ENCODE measurements at regions not wholly inside any gene's neighbourhood (a gene's known extent, or its start where the extent isn't known, plus 50 kb on each side); places are given as distances from the start of the nearest gene placed in this dataset.
"Not testable (repeated sequence)": the region's sequence is repeated elsewhere in the genome, so short reads cannot be mapped to it uniquely, and the experiment has no call there.

GRCh38 chr20:12203399-12203798, 285.7 kb downstream of the BTBD3 start:
- no peak overlapping the region for H3K4me3 Mint-ChIP-seq
- H3K36me3 Mint-ChIP-seq (ENCODE audit: insufficient read depth), result no peaks in the 10 kb centered on the region
- no peak for DNase-seq
- ATAC-seq, result no peak
- H3K27me3 Mint-ChIP-seq (ENCODE audit: low read depth), result no peaks in the 10 kb centered on the region
- no peaks in the 10 kb centered on the region for H3K4me1 Mint-ChIP-seq (ENCODE audit: low read depth)
- H3K9me3 Mint-ChIP-seq, result peaks cover 3% of the 10 kb centered on the region

GRCh38 chr20:12203981-12204380, 286.3 kb downstream of the BTBD3 start:
- Mint-ChIP-seq H3K36me3 (ENCODE audit: insufficient read depth) (no peaks in the 10 kb centered on the region), H3K27me3 (ENCODE audit: low read depth) (no peaks in the 10 kb centered on the region), H3K4me1 (ENCODE audit: low read depth) (no peaks in the 10 kb centered on the region), H3K4me3 (no peak overlapping the region), H3K9me3 (peaks cover 6% of the 10 kb centered on the region)
- no peak for DNase-seq
- ATAC-seq, result no peak

DNA sequence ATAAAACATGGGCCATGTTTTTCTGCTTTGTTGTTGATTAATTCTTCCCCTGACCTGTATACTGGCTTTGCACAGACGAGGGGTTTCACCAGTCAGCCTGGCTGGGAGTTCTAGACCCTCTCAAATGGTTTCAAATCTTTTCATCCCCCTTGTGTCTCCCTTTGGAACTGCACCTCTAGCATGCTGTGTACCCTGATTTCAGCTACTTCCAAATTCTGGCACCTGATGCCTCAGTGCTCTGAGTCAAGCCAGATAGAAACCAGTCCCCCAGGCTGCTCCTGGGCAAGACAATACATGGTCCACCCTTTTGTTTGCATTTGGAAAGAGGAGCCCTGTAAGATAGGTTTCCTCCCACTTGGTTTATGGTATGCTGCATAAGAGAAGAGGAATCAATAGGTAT, 290.2 kb downstream of the BTBD3 start:
- no peak for DNase-seq
- ATAC-seq, result no peak

GRCh38 chr20:12210591-12210990, 292.9 kb downstream of the BTBD3 start:
- no peak overlapping the region for H3K4me3 Mint-ChIP-seq

More for the DNA sequence above, 290.2 kb downstream of the BTBD3 start:
- Mint-ChIP-seq H3K36me3 (ENCODE audit: insufficient read depth) (no peaks in the 10 kb centered on the region), H3K9me3 (peaks cover 12% of the 10 kb centered on the region), H3K27me3 (ENCODE audit: low read depth) (no peaks in the 10 kb centered on the region), H3K4me1 (ENCODE audit: low read depth) (no peaks in the 10 kb centered on the region), H3K4me3 (no peak overlapping the region)

GRCh38 chr20:12211361-12211760, 293.7 kb downstream of the BTBD3 start:
- H3K36me3 Mint-ChIP-seq (ENCODE audit: insufficient read depth), result no peaks in the 10 kb centered on the region
- DNase-seq (no peak), ATAC-seq (no peak)
- no peaks in the 10 kb centered on the region for H3K4me1 Mint-ChIP-seq (ENCODE audit: low read depth)
- H3K4me3 Mint-ChIP-seq, result no peak overlapping the region
- H3K9me3 Mint-ChIP-seq, result peaks cover 17% of the 10 kb centered on the region
- H3K27me3 Mint-ChIP-seq (ENCODE audit: low read depth), result no peaks in the 10 kb centered on the region

More at GRCh38 chr20:12210591-12210990, 292.9 kb downstream of the BTBD3 start:
- no peaks in the 10 kb centered on the region for H3K27me3 Mint-ChIP-seq (ENCODE audit: low read depth)
- no peaks in the 10 kb centered on the region for H3K4me1 Mint-ChIP-seq (ENCODE audit: low read depth)
- ATAC-seq (no peak), DNase-seq (no peak)
- no peaks in the 10 kb centered on the region for H3K36me3 Mint-ChIP-seq (ENCODE audit: insufficient read depth)
- peaks cover 14% of the 10 kb centered on the region for H3K9me3 Mint-ChIP-seq

DNA sequence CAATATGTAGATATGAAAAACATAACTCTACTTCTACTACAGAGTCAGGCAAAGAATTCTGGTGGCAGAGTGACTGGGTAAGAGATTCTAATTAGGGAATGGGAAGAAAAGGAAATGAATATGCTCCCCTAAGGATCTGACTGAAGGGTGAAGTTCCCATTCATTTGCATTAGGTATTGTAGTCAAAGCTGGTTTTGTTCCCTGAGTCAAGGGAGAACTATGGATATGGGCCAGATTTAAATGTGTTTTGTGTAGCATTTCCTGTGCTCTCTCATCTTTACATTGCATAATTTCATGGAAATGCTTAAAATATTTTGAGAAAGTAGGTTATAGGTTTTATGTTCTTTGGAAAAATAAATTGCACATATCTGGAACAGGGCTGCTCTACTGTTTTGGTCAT, 299.7 kb downstream of the BTBD3 start:
- Mint-ChIP-seq H3K4me3 (no peak overlapping the region), H3K36me3 (ENCODE audit: insufficient read depth) (no peaks in the 10 kb centered on the region), H3K27me3 (ENCODE audit: low read depth) (no peaks in the 10 kb centered on the region), H3K4me1 (ENCODE audit: low read depth) (no peaks in the 10 kb centered on the region), H3K9me3 (peaks cover 18% of the 10 kb centered on the region)
- DNase-seq, result no peak
- ATAC-seq, result no peak

GRCh38 chr20:12219798-12220197, 302.1 kb downstream of the BTBD3 start:
- Mint-ChIP-seq H3K4me3 (no peak overlapping the region), H3K36me3 (ENCODE audit: insufficient read depth) (no peaks in the 10 kb centered on the region), H3K9me3 (peaks cover 10% of the 10 kb centered on the region), H3K27me3 (ENCODE audit: low read depth) (no peaks in the 10 kb centered on the region), H3K4me1 (ENCODE audit: low read depth) (no peaks in the 10 kb centered on the region)
- DNase-seq (no peak), ATAC-seq (no peak)

DNA sequence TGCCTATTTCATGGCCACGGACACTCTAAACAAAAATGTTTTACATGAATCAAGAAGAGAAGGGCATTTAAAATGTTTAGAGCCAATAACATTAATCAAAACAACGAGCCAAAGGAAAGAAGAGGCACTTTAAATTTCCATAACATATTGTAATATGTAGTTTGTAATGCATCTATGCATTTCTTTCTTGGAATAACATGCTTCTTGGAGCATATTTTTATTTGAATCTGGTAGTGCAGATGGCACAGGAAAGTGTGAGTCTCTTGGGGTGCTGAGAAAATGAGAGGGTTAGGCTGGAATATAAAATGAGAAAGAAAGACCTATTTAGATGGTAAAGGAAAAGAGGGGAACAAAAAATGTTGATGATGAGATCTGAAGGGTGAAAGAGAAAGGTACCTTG, 305.4 kb downstream of the BTBD3 start:
- ATAC-seq, result no peak
- Mint-ChIP-seq H3K27me3 (ENCODE audit: low read depth) (no peaks in the 10 kb centered on the region), H3K4me3 (no peak overlapping the region), H3K4me1 (ENCODE audit: low read depth) (no peaks in the 10 kb centered on the region), H3K9me3 (peaks cover 6% of the 10 kb centered on the region), H3K36me3 (ENCODE audit: insufficient read depth) (no peaks in the 10 kb centered on the region)
- DNase-seq, result no peak

GRCh38 chr20:12225898-12226297, 308.2 kb downstream of the BTBD3 start:
- Mint-ChIP-seq H3K9me3 (peaks cover 10% of the 10 kb centered on the region), H3K4me3 (no peak overlapping the region), H3K4me1 (ENCODE audit: low read depth) (no peaks in the 10 kb centered on the region), H3K36me3 (ENCODE audit: insufficient read depth) (no peaks in the 10 kb centered on the region), H3K27me3 (ENCODE audit: low read depth) (no peaks in the 10 kb centered on the region)
- DNase-seq (no peak), ATAC-seq (no peak)

DNA sequence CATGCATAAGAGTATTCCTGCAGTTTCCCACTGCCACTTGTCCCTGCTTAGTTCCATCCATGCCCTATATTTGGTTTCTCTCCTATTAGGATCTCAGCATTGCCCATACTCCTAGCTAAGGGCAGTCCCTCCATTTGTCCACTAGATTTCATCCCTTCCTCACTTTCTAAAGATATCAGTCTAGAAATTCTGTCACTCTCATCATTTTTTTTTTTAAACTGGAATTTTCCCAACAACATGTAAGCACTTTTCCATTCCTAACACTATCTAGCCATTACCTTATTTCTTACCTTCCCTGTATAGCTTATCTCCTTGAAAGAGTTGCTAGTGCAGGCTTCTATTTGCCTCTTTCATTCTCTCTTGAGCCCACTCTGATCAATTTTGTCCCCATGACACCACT, 312.2 kb downstream of the BTBD3 start:
- ATAC-seq, result no peak

GRCh38 chr20:12237772-12238171, 320.1 kb downstream of the BTBD3 start:
- Mint-ChIP-seq H3K27me3 (ENCODE audit: low read depth) (no peaks in the 10 kb centered on the region), H3K9me3 (peaks cover 5% of the 10 kb centered on the region), H3K36me3 (ENCODE audit: insufficient read depth) (no peaks in the 10 kb centered on the region), H3K4me1 (ENCODE audit: low read depth) (no peaks in the 10 kb centered on the region), H3K4me3 (no peak overlapping the region)
- ATAC-seq (no peak), DNase-seq (no peak)

More for the DNA sequence above, 312.2 kb downstream of the BTBD3 start:
- Mint-ChIP-seq H3K4me1 (ENCODE audit: low read depth) (no peaks in the 10 kb centered on the region), H3K9me3 (peaks cover 5% of the 10 kb centered on the region), H3K4me3 (no peak overlapping the region), H3K36me3 (ENCODE audit: insufficient read depth) (no peaks in the 10 kb centered on the region), H3K27me3 (ENCODE audit: low read depth) (no peaks in the 10 kb centered on the region)
- no peak for DNase-seq

DNA sequence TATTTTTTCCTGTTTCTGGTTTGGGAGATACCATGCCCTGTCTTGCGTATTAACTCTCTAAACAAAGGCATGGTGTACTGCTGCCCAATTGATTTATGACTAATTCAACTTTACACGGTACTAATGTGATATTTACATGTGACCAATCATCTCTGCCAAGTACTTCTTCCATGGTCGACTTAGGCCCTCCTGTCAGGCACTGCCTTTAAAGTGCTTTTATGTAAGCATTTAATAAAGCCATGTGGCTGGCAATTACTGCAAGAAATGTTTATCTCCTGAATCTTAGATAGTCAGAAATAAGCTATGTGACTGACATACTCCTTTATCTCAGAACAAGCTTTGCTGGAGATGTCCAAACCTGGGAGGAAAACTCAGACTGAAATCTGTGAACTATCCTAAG, 323.4 kb downstream of the BTBD3 start:
- DNase-seq, result no peak
- Mint-ChIP-seq H3K36me3 (ENCODE audit: insufficient read depth) (no peaks in the 10 kb centered on the region), H3K27me3 (ENCODE audit: low read depth) (peaks cover 4% of the 10 kb centered on the region), H3K9me3 (peaks cover 10% of the 10 kb centered on the region), H3K4me1 (ENCODE audit: low read depth) (no peaks in the 10 kb centered on the region), H3K4me3 (no peak overlapping the region)
- no peak for ATAC-seq

DNA sequence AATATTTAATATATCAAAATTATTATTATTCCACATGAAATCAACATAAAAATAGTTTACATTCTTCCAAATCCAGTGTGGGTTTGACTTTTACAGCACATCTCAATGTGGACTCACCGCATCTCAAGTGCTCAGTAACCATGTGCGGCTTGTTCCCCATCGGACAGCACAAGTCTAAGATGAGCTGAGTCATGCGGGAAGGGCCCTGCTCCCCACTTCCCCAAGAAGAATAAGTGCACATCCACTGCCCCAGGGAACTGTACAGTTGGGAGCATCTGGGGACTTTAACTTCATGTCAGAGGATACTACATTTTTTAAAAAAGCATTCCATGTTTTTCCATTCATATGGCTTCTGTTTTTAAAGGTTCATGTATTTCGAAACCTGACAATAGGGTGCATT, 325.6 kb downstream of the BTBD3 start:
- peaks cover 5% of the 10 kb centered on the region for H3K9me3 Mint-ChIP-seq

GRCh38 chr20:12248481-12248880, 330.8 kb downstream of the BTBD3 start:
- Mint-ChIP-seq H3K36me3 (ENCODE audit: insufficient read depth) (no peaks in the 10 kb centered on the region), H3K4me1 (ENCODE audit: low read depth) (no peaks in the 10 kb centered on the region), H3K9me3 (peaks cover 10% of the 10 kb centered on the region), H3K27me3 (ENCODE audit: low read depth) (peaks cover 4% of the 10 kb centered on the region), H3K4me3 (no peak overlapping the region)
- DNase-seq, result no peak
- ATAC-seq, result no peak

More for the DNA sequence above, 325.6 kb downstream of the BTBD3 start:
- no peaks in the 10 kb centered on the region for H3K4me1 Mint-ChIP-seq (ENCODE audit: low read depth)
- no peak for DNase-seq
- H3K4me3 Mint-ChIP-seq, result no peak overlapping the region
- H3K27me3 Mint-ChIP-seq (ENCODE audit: low read depth), result peaks cover 4% of the 10 kb centered on the region
- no peaks in the 10 kb centered on the region for H3K36me3 Mint-ChIP-seq (ENCODE audit: insufficient read depth)
- no peak for ATAC-seq

GRCh38 chr20:12250661-12251060, 333.0 kb downstream of the BTBD3 start:
- not testable (repeated sequence) for H3K4me1 Mint-ChIP-seq (ENCODE audit: low read depth); H3K9me3 Mint-ChIP-seq; DNase-seq; ATAC-seq; H3K36me3 Mint-ChIP-seq (ENCODE audit: insufficient read depth); H3K4me3 Mint-ChIP-seq; H3K27me3 Mint-ChIP-seq (ENCODE audit: low read depth)

DNA sequence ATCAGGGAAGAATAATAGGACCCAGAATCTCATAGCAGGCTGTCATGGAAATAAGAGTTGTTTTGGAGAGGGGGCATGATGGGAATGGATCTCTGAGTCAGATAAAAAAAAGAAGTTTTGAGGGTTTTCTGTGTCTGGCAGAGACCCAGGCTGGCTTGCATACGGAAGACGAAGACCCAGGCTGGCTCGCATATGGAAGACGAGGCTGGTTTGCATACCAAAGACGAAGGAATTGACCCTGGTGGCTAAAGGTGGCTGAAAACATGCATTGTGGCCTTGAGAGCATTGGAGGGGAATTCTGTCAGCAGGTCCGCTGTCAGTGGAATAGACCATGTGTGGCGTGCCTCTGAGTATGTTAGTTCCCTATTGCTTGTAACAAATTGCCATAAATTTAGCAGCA, 335.1 kb downstream of the BTBD3 start:
- Mint-ChIP-seq H3K27me3 (ENCODE audit: low read depth) (no peaks in the 10 kb centered on the region), H3K9me3 (peaks cover 5% of the 10 kb centered on the region), H3K4me3 (no peak overlapping the region), H3K36me3 (ENCODE audit: insufficient read depth) (no peaks in the 10 kb centered on the region), H3K4me1 (ENCODE audit: low read depth) (no peaks in the 10 kb centered on the region)
- no peak for ATAC-seq
- no peak for DNase-seq
